ENCODE measurements at regions not wholly inside any gene's neighbourhood (a gene's known extent, or its start where the extent isn't known, plus 50 kb on each side); places are given as distances from the start of the nearest gene placed in this dataset.
"Not testable (repeated sequence)": the region's sequence is repeated elsewhere in the genome, so short reads cannot be mapped to it uniquely, and the experiment has no call there.

DNA sequence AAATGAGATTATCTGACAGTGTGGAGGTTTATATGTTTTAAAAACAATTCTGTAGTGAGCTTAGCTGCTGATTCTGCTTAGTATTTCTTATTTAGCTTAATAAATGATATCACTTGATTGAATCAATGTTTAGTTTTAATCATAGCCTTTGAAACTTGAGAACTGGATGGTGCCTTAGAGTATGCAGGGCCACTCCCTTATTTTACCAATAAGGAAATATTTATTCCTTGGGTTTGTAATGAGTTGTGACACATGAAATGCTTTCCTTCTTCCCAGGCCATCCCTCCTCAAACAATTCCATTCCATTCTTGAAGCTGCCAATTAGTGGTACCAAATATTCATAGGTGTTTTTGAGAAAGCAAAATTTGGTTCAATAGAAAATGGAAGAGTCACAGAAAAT lies 183.8 kb upstream of the DCC start:
- Mint-ChIP-seq H3K27me3 (no peaks in the 10 kb centered on the region), H3K4me1 (ENCODE audit: low read depth) (no peaks in the 10 kb centered on the region), H3K9me3 (peaks cover 3% of the 10 kb centered on the region), H3K4me3 (no peak overlapping the region), H3K36me3 (ENCODE audit: low read depth) (no peaks in the 10 kb centered on the region), H3K27ac (no peak overlapping the region)
- DNase-seq = no peak

DNA sequence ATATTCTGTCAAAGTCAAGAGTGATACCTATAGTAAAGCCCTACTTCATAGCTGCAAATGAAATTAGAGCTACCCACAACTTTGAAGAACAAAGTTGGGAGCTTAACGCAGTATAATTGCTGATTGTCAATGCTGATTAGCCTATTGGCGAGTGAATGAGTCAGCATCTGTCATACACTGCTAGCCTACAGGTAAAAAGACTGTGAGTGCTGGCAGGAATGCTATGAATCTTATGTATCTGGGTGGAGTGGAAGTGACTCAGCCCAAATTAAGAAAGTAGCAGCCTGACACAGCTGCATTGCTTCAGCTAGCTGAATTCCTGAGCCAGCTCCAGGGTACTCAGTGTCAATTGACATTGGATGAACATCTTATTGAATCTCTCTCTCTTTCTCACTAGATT lies 179.4 kb upstream of the DCC start:
- Mint-ChIP-seq H3K4me3 (no peak overlapping the region), H3K9me3 (peaks cover 3% of the 10 kb centered on the region), H3K36me3 (ENCODE audit: low read depth) (no peaks in the 10 kb centered on the region), H3K27me3 (no peaks in the 10 kb centered on the region), H3K27ac (no peak overlapping the region), H3K4me1 (ENCODE audit: low read depth) (no peaks in the 10 kb centered on the region)
- DNase-seq = no peak

DNA sequence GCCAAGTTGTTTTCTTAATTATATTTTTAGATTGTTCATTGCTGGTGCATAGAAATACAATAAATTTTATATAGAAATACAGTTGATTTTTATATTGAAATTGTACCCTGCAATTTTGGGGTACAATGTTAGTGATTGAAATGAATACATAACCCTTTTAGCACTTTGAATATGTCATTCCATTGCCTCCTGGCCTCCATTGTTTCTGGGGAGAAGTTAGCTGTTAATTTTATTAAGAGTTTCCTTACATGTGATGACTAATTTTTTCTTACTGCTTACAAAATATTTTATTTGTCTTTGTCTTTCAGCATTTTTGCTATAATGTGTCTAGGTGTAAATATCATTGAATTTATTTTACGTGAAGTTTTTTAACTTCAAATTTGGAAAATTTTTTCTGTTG lies 176.5 kb upstream of the DCC start:
- H3K4me1 Mint-ChIP-seq (ENCODE audit: low read depth) = no peaks in the 10 kb centered on the region
- H3K9me3 Mint-ChIP-seq = peaks cover 3% of the 10 kb centered on the region
- H3K27me3 Mint-ChIP-seq = no peaks in the 10 kb centered on the region
- no peak overlapping the region for H3K4me3 Mint-ChIP-seq
- H3K36me3 Mint-ChIP-seq (ENCODE audit: low read depth) = no peaks in the 10 kb centered on the region
- no peak for DNase-seq
- no peak overlapping the region for H3K27ac Mint-ChIP-seq

DNA sequence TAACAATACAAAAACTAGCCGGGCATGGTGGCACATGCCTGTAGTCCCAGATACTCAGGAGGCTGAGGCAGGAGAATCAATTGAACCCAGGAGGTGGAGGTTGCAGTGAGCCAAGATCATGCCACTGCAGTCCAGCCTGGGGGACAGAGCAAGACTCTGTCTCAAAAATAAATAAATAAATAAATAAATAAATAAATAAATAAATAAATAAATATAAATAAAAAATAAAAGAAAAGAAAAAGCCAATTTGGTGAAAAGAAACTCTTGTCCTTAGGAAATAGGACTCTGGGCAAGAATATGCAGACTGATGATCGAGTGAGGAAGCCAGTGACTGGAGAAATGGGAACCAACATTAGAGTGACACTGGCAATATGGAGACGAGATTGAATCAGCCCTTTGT lies 171.9 kb upstream of the DCC start:
- H3K4me3 Mint-ChIP-seq; H3K36me3 Mint-ChIP-seq (ENCODE audit: low read depth); DNase-seq; H3K27ac Mint-ChIP-seq; H3K4me1 Mint-ChIP-seq (ENCODE audit: low read depth); H3K9me3 Mint-ChIP-seq; H3K27me3 Mint-ChIP-seq: not testable (repeated sequence)

DNA sequence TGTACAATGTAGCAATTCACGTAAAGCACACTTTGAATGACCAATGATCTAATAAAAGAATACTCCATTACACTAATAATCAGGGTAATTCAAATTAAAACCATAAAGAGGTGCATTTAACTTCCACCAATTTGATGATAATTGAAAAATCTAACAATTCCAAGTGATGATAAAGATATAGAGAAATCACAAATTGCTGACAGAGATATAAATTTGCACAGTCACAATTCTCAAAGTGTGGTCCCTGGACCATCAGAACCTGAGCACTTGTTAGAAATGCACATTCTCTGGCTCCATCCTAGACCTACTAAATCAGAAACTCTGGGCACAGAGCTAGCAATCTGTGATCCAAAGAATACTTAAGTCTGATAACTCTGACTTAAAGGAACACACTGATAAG lies 165.8 kb upstream of the DCC start:
- no peak overlapping the region for H3K4me3 Mint-ChIP-seq
- H3K4me1 Mint-ChIP-seq (ENCODE audit: low read depth) = no peaks in the 10 kb centered on the region
- H3K36me3 Mint-ChIP-seq (ENCODE audit: low read depth) = no peaks in the 10 kb centered on the region
- no peaks in the 10 kb centered on the region for H3K27me3 Mint-ChIP-seq
- no peaks in the 10 kb centered on the region for H3K9me3 Mint-ChIP-seq
- no peak overlapping the region for H3K27ac Mint-ChIP-seq
- no peak for DNase-seq

DNA sequence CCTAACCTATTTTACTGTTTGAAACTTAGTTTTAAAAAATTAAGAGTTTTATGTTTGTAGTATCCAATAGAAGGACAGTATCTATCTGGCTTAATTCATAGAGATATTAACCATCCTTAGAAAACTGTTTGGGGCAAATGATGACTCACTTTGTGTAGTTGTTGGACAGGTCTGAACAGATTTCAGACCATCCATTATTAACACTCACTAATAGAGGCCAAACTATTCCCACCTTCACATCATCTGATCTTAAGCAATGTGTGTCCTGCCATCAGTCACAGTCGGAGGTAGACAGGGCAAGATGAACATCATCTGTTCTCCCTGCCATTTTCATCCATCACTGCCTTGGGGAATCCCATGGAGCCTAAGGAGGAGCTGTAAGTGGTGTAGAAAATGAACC lies 164.6 kb upstream of the DCC start:
- H3K36me3 Mint-ChIP-seq (ENCODE audit: low read depth) = no peaks in the 10 kb centered on the region
- H3K27ac Mint-ChIP-seq = no peak overlapping the region
- peaks cover 2% of the 10 kb centered on the region for H3K9me3 Mint-ChIP-seq
- DNase-seq = no peak
- H3K4me3 Mint-ChIP-seq = no peak overlapping the region
- no peaks in the 10 kb centered on the region for H3K27me3 Mint-ChIP-seq
- no peaks in the 10 kb centered on the region for H3K4me1 Mint-ChIP-seq (ENCODE audit: low read depth)

DNA sequence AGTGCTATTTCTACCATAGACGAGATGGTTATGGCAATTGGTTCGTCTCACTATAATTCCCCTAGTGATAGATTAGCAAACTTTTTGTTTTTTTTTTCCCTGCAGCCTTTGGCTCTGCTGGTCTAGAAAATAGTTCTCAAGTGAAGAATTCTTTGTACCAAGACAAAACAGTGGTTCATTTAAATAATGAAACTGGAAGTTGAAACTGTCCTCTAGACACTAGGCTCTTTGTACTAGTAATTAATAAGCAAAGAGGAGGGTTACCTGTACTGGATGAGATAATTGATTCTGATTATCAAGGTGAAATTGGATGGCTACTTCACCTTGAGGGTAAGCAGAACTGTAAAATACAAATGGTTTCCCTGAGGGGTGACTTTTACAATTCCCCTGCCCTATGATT lies 156.9 kb upstream of the DCC start:
- H3K36me3 Mint-ChIP-seq (ENCODE audit: low read depth) = no peaks in the 10 kb centered on the region
- H3K27ac Mint-ChIP-seq = no peak overlapping the region
- H3K9me3 Mint-ChIP-seq = peaks cover 3% of the 10 kb centered on the region
- H3K4me3 Mint-ChIP-seq = no peak overlapping the region
- no peak for DNase-seq
- no peaks in the 10 kb centered on the region for H3K4me1 Mint-ChIP-seq (ENCODE audit: low read depth)
- no peaks in the 10 kb centered on the region for H3K27me3 Mint-ChIP-seq

GRCh38 chr18:52190195-52190594 lies 149.8 kb upstream of the DCC start:
- no peak for DNase-seq
- Mint-ChIP-seq H3K9me3 (no peaks in the 10 kb centered on the region), H3K36me3 (ENCODE audit: low read depth) (no peaks in the 10 kb centered on the region), H3K27me3 (no peaks in the 10 kb centered on the region), H3K4me3 (no peak overlapping the region), H3K27ac (no peak overlapping the region), H3K4me1 (ENCODE audit: low read depth) (no peaks in the 10 kb centered on the region)

DNA sequence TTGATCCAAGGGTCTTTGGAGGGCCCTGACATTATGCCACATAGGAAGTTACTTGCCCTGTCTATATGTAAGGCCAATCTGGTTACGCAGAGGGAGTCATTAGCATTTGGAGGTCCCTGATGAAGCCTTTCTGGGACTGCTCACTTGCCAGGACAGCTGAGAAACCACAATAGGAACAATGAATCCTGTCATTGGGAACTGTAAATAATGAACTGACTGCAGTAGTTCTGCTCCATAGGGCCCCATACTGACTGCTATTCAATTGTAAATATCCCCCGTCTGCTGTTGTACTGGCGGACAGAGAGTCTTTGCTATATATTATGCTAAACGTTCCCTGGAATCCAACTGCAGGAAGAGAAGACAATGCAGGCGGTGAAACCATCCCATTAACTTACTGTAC lies 149.4 kb upstream of the DCC start:
- no peaks in the 10 kb centered on the region for H3K4me1 Mint-ChIP-seq (ENCODE audit: low read depth)
- H3K4me3 Mint-ChIP-seq = no peak overlapping the region
- no peaks in the 10 kb centered on the region for H3K36me3 Mint-ChIP-seq (ENCODE audit: low read depth)
- no peak overlapping the region for H3K27ac Mint-ChIP-seq
- no peak for DNase-seq
- no peaks in the 10 kb centered on the region for H3K9me3 Mint-ChIP-seq
- no peaks in the 10 kb centered on the region for H3K27me3 Mint-ChIP-seq

- no peaks in the 10 kb centered on the region for H3K27me3 Mint-ChIP-seq
- no peak overlapping the region for H3K27ac Mint-ChIP-seq
- H3K36me3 Mint-ChIP-seq (ENCODE audit: low read depth) = no peaks in the 10 kb centered on the region
- H3K4me1 Mint-ChIP-seq (ENCODE audit: low read depth) = no peaks in the 10 kb centered on the region
- no peak for DNase-seq
- H3K4me3 Mint-ChIP-seq = no peak overlapping the region
- H3K9me3 Mint-ChIP-seq = no peaks in the 10 kb centered on the region
These were observed 139.6 kb upstream of the DCC start for GRCh38 chr18:52200406-52200805.

DNA sequence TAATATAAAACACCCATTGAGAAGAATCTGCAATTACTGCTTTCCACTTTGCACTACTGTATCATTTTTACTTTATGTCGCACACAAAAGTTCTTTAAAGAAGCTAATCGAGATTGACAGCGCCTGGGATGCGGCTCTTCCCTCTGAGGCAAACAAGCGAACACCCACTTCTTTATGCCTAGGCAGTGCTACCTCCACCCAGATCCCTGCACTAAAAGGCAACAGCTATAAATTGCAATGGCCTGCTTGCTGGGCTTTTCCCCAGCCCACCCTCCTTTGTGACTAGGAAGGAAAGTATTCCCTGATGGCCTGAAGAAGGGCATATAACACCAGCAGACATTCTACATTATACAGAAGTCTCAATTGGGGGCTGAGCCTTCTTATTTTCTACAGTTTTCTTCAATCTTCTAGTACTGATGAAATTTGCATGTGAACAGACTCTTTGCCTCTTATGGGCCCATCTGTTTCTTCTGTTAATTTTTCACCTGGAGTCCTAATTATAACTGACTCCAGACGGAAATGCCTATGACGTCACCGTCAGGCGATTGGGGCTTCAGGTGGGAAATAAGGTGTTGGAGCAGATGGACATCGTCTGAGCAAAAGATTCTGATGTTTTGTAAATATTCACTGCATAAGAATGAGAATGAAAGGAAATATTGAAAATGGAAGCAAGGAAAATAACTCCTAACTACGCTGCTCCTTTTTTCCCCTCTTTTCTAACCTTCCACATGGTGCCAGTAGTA lies 138.9 kb upstream of the DCC start:
- no peaks in the 10 kb centered on the region for H3K36me3 Mint-ChIP-seq (ENCODE audit: low read depth)
- H3K27me3 Mint-ChIP-seq = no peaks in the 10 kb centered on the region
- no peaks in the 10 kb centered on the region for H3K4me1 Mint-ChIP-seq (ENCODE audit: low read depth)
- no peak overlapping the region for H3K4me3 Mint-ChIP-seq
- DNase-seq = no peak
- H3K27ac Mint-ChIP-seq = no peak overlapping the region
- no peaks in the 10 kb centered on the region for H3K9me3 Mint-ChIP-seq

- H3K27ac Mint-ChIP-seq = no peak overlapping the region
- no peaks in the 10 kb centered on the region for H3K9me3 Mint-ChIP-seq
- H3K4me3 Mint-ChIP-seq = no peak overlapping the region
These were observed 131.4 kb upstream of the DCC start for GRCh38 chr18:52208646-52209045.

GRCh38 chr18:52216109-52216508 lies 123.9 kb upstream of the DCC start:
- no peaks in the 10 kb centered on the region for H3K27me3 Mint-ChIP-seq
- no peaks in the 10 kb centered on the region for H3K4me1 Mint-ChIP-seq (ENCODE audit: low read depth)
- DNase-seq = no peak
- no peaks in the 10 kb centered on the region for H3K36me3 Mint-ChIP-seq (ENCODE audit: low read depth)
- no peak overlapping the region for H3K27ac Mint-ChIP-seq
- H3K4me3 Mint-ChIP-seq = no peak overlapping the region
- no peaks in the 10 kb centered on the region for H3K9me3 Mint-ChIP-seq

More at GRCh38 chr18:52208646-52209045, 131.4 kb upstream of the DCC start:
- H3K27me3 Mint-ChIP-seq = no peaks in the 10 kb centered on the region
- H3K4me1 Mint-ChIP-seq (ENCODE audit: low read depth) = no peaks in the 10 kb centered on the region
- H3K36me3 Mint-ChIP-seq (ENCODE audit: low read depth) = no peaks in the 10 kb centered on the region
- no peak for DNase-seq

- H3K9me3 Mint-ChIP-seq = no peaks in the 10 kb centered on the region
- no peak overlapping the region for H3K4me3 Mint-ChIP-seq
- no peak for DNase-seq
- no peaks in the 10 kb centered on the region for H3K36me3 Mint-ChIP-seq (ENCODE audit: low read depth)
- no peak overlapping the region for H3K27ac Mint-ChIP-seq
- H3K4me1 Mint-ChIP-seq (ENCODE audit: low read depth) = no peaks in the 10 kb centered on the region
- H3K27me3 Mint-ChIP-seq = no peaks in the 10 kb centered on the region
These were observed 123.3 kb upstream of the DCC start for GRCh38 chr18:52216666-52217065.

- H3K4me1 Mint-ChIP-seq (ENCODE audit: low read depth) = no peaks in the 10 kb centered on the region
- H3K4me3 Mint-ChIP-seq = no peak overlapping the region
These were observed 120.9 kb upstream of the DCC start for GRCh38 chr18:52219102-52219501.

DNA sequence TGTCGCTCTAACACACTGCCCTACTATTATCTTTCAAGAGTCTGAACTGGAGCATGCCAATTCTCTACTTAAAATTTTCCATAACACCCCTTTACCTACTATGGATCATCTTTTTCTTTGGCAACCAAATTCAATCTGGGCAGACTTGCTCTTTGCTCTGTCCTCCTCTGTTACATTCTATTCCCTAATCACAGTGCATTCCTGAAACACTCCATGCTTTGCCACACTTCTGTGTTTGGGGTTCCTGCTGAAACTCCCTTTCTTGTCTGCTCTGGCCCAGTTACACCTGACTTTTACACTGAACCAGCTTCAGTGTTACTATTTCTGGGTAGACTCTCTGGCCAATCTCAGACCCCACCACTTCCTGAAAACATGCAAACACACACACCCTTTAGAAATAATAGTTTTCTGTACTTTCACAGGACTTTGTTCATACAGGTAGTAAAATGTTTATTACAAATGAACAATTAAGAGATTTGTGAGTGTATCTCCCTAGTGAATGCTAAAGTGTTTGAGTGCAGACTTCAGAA lies 119.9 kb upstream of the DCC start:
- Mint-ChIP-seq H3K36me3 (ENCODE audit: low read depth) (no peaks in the 10 kb centered on the region), H3K27me3 (no peaks in the 10 kb centered on the region), H3K9me3 (no peaks in the 10 kb centered on the region), H3K4me1 (ENCODE audit: low read depth) (no peaks in the 10 kb centered on the region), H3K4me3 (no peak overlapping the region), H3K27ac (no peak overlapping the region)
- DNase-seq = no peak

More at GRCh38 chr18:52219102-52219501, 120.9 kb upstream of the DCC start:
- Mint-ChIP-seq H3K36me3 (ENCODE audit: low read depth) (no peaks in the 10 kb centered on the region), H3K9me3 (no peaks in the 10 kb centered on the region), H3K27ac (no peak overlapping the region), H3K27me3 (no peaks in the 10 kb centered on the region)
- DNase-seq = no peak
